ENCODE measurements at regions not wholly inside any gene's neighbourhood (a gene's known extent, or its start where the extent isn't known, plus 50 kb on each side); places are given as distances from the start of the nearest gene placed in this dataset.

- Histone ChIP-seq H3K9ac (ENCODE audit: low read depth, low read length) (no peak overlapping the region), H2BK15ac (ENCODE audit: low read depth, low read length) (no peak overlapping the region), H3K9me3 (ENCODE audit: control insufficient read depth, insufficient read depth, low read length) (no peaks in the 10 kb centered on the region), H3K4me3 (ENCODE audit: insufficient read depth, low read depth, low read length) (no peak overlapping the region), H3K4me2 (ENCODE audit: low read depth, low read length) (no peak overlapping the region), H4K91ac (ENCODE audit: insufficient read depth, low read depth, low read length) (no peak overlapping the region), H3K56ac (ENCODE audit: extremely low read depth, insufficient read depth, low read length) (no peak overlapping the region), H3K9me1 (ENCODE audit: insufficient read depth, low read length) (no peaks in the 10 kb centered on the region), H2AK5ac (ENCODE audit: low read depth, low read length) (no peak overlapping the region), H3K36me3 (ENCODE audit: control insufficient read depth, insufficient read depth, low read length) (no peaks in the 10 kb centered on the region), H2BK120ac (ENCODE audit: low read depth, low read length) (no peak overlapping the region), H3K14ac (replicated peaks; ENCODE audit: low read depth, low read length) (no peak overlapping the region), H4K8ac (ENCODE audit: low read depth in 2 of 2, low read length in 2 of 2) (no peak overlapping the region), H3K27me3 (ENCODE audit: control insufficient read depth, insufficient read depth, low read length) (peaks cover 4% of the 10 kb centered on the region; the same call in 1 of the 2 replicates), H2BK5ac (ENCODE audit: low read depth, low read length, poor library complexity, severe bottlenecking) (no peak overlapping the region), H3K79me1 (ENCODE audit: low read depth in 1 of 2, low read length in 2 of 2) (no peaks in the 10 kb centered on the region), H4K20me1 (ENCODE audit: insufficient read depth, low read length) (no peaks in the 10 kb centered on the region), H4K5ac (ENCODE audit: low read depth, low read length) (no peak overlapping the region), H3K23ac (ENCODE audit: low read depth, low read length) (no peak overlapping the region), H3K18ac (ENCODE audit: low read depth, low read length) (no peak overlapping the region), H3K4me1 (ENCODE audit: control insufficient read depth, insufficient read depth, low read length) (no peaks in the 10 kb centered on the region), H2AK9ac (replicated peaks; ENCODE audit: low read depth, low read length, poor library complexity) (no peak overlapping the region), H2AFZ (replicated peaks; ENCODE audit: low read length, poor library complexity) (no peak overlapping the region), H3K4ac (ENCODE audit: low read depth, low read length) (no peak overlapping the region), H3K27ac (ENCODE audit: insufficient read depth, low read length) (no peak overlapping the region), H2BK20ac (ENCODE audit: low read depth, low read length) (no peak overlapping the region)
- POLR2A ChIA-PET (ENCODE audit: unreplicated experiment) = no interaction called here
- no peak for ATAC-seq (ENCODE audit: low read depth)
- peak; percentile 19 for DNase-seq
- CTCF ChIA-PET = interaction anchor here (0.6 kb wide), 1 partner anchor 14 kb away, joined by 3 read pairs; no protein-coding TSS in a partner anchor
- dilution Hi-C loops (cut with HindIII; ENCODE audit: low sequenced_read_pairs, unreplicated experiment) (no loop called here), intact Hi-C loops (cut with micrococcal nuclease) (loop anchor here (10.0 kb wide), 1 partner anchor 313 kb away; no protein-coding TSS in a partner anchor), in situ Hi-C loops (cut with MboI; ENCODE audit: low sequenced_read_pairs) (no loop called here)
- no TSS peak for BruUV-seq (replicated peaks)
- WGBS, 2 experiments (ENCODE audit: extremely low coverage in 2 of 2, insufficient read length in 1 of 2) = no CpG with 5 or more reads among the region's 1 CpG
- no peak for TF ChIP-seq ELK1 (IDR thresholded peaks at IDR 0.05; ENCODE audit: borderline replicate concordance, low read depth, low read length)
- no peak for TF ChIP-seq BHLHE40 (IDR thresholded peaks at IDR 0.05; ENCODE audit: low read depth, low read length)
- TF ChIP-seq POLR2A (IDR thresholded peaks at IDR 0.05; ENCODE audit: low read depth, low read length) = no peak
- no peak for TF ChIP-seq CHD1 (IDR thresholded peaks at IDR 0.05; ENCODE audit: low read depth, low read length)
- TF ChIP-seq FOS (IDR thresholded peaks at IDR 0.05; ENCODE audit: low read depth, low read length) = no peak
- no peak for TF ChIP-seq RAD21 (IDR thresholded peaks at IDR 0.05; ENCODE audit: low read length)
- no peak for TF ChIP-seq MAFK (IDR thresholded peaks at IDR 0.05; ENCODE audit: low read depth, low read length)
- TF ChIP-seq MXI1 (IDR thresholded peaks at IDR 0.05; ENCODE audit: borderline replicate concordance, low read depth, low read length) = no peak
- TF ChIP-seq RCOR1 (IDR thresholded peaks at IDR 0.05; ENCODE audit: insufficient replicate concordance, low read length) = no peak
- TF ChIP-seq NFE2L2 (IDR thresholded peaks at IDR 0.05; ENCODE audit: low read depth, low read length) = no peak
- TF ChIP-seq CEBPB (IDR thresholded peaks at IDR 0.05; ENCODE audit: low read depth, low read length) = no peak
- no peak for TF ChIP-seq MAZ (IDR thresholded peaks at IDR 0.05; ENCODE audit: borderline replicate concordance, low read depth, low read length)
These were observed 524.4 kb upstream of the CDH5 start for GRCh38 chr16:65842067-65842466.
